Spinal cord (tissue), 9 donors: ENCODE measurements at regions not wholly inside any gene's neighbourhood (a gene's known extent, or its start where the extent isn't known, plus 50 kb on each side); places are given as distances from the start of the nearest gene placed in this dataset.

Experiments
- DNase-seq, 6 donors: peaks; one replicate each; pipeline versions ENCODE4 v3.0.0 to v3.0.0-alpha.2; 2013 to 2015; ENCODE audit warnings: low spot score in 6 of 6, low read depth in 4 of 6
- H3K27ac ChIP-seq: one replicate; pipeline ENCODE4 v1.5.1; 2013; ENCODE audit warnings: low read depth, low read length, control low read depth
- H3K27me3 ChIP-seq: one replicate; pipeline ENCODE4 v1.6.1; 2013; ENCODE audit warnings: low read length; ENCODE audit not compliant: control insufficient read depth, insufficient read depth
- H3K36me3 ChIP-seq: one replicate; pipeline ENCODE4 v1.6.1; 2013; ENCODE audit warnings: low read length; ENCODE audit not compliant: control insufficient read depth, insufficient read depth
- H3K4me1 ChIP-seq: one replicate; pipeline ENCODE4 v1.6.1; 2013; ENCODE audit warnings: low read length; ENCODE audit not compliant: control insufficient read depth, insufficient read depth
- H3K4me3 ChIP-seq: one replicate; pipeline ENCODE4 v1.5.1; 2013; ENCODE audit warnings: low read depth, low read length, control low read depth
- H3K9me3 ChIP-seq: one replicate; pipeline ENCODE4 v1.6.1; 2013; ENCODE audit warnings: low read length; ENCODE audit not compliant: control insufficient read depth, insufficient read depth
- WGBS: methylation state at CpG from one replicate; pipeline ENCODE4 v1.1.5; 2013; ENCODE audit warnings: missing lambda C conversion rate; ENCODE audit not compliant: insufficient coverage; 5-methylcytosine and 5-hydroxymethylcytosine counted together
- donor health status: healthy.

DNA sequence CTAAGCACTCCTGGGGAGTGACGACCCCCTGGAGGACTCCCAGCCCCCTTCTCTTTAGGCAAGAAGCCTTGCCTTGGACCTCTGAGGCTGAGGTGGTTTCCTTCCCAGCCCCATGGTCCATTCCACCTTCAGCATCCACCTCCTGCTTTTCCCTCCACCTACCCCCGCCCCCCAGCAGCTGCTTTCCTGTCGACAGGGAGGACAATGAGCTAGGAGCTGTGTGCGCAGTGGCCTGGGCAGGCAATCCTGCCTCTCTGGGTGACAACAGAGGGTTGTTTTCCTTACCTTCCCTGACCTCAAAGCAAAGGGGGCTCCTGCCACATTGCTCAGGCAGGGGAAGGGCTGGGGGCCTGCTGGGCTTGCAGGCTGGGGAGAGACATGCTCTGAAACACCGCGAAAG lies 123.5 kb downstream of the BCOR start:
- Histone ChIP-seq H3K9me3 (no peaks in the 10 kb centered on the region), H3K4me1 (peaks cover 7% of the 10 kb centered on the region), H3K27me3 (peaks cover 3% of the 10 kb centered on the region), H3K27ac (no peak overlapping the region), H3K4me3 (no peak overlapping the region), H3K36me3 (no peaks in the 10 kb centered on the region)
- DNase-seq, result no peak
- WGBS, result 31% methylated on average over 3 of the region's 6 CpGs

DNA sequence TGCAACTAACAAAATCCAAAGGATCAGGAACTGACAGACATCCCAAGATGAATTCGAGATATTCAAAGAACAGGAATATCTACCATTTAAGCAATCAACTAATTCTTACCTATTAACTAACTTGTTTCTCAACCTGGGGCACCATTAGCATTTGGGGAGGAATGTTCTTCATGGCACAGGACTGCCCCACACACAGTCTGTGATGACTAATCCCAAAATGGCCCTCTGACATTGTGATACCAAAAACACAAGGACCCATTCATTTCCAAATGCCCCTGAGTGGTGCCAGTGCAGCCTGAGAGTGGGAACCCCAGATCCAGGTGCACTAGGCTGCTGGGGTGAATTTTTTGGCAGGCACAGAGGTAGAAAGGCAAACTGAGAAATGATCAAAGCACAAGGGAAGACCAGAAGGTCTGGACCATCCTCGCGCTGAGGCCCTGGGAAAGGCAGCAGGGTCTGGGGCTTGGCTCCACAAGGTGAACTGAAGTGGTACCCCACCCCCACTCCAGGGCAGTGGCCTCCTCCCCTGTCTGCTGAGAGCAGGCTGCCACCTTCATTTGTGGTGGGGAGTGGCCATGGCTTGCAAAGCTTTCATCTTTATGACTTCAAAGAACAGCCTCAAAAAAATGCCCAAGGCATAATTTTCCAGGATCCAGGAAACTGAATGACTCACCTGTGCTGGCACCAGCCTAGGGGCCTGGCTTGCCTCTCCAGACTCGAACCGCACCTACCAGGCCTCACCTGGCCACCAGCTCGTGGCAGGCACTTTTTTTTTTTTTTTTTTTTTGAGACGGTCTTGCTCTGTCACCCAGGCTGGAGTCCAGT lies 122.4 kb downstream of the BCOR start:
- peaks cover 7% of the 10 kb centered on the region for H3K4me1 ChIP-seq
- no peaks in the 10 kb centered on the region for H3K27me3 ChIP-seq
- H3K36me3 ChIP-seq, result no peaks in the 10 kb centered on the region
- DNase-seq, result no peak
- H3K9me3 ChIP-seq, result no peaks in the 10 kb centered on the region
- no peak overlapping the region for H3K4me3 ChIP-seq
- 50% methylated on average over 5 of the region's 7 CpGs for WGBS
- H3K27ac ChIP-seq, result no peak overlapping the region

DNA sequence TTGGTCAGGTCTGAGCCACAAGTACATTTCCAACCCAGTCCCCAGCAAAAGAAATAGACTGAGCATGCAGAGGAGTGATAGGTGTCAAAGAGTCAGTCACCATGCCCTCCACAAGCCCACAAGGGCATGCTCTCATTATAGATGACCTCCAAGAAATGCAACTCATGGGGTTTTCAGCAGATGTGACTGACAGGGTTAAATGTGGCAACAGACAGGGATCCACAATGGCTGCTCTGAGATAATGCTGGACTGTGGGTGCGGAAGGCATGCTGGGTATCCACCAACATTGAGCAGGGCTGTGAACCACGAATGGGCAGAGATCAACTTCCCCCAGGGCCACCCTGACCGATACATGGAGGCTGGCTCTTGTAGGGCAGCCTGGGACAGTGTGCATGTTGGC lies 115.8 kb downstream of the BCOR start:
- Histone ChIP-seq H3K27me3 (peaks cover 8% of the 10 kb centered on the region), H3K4me1 (peaks cover 10% of the 10 kb centered on the region), H3K9me3 (no peaks in the 10 kb centered on the region), H3K4me3 (no peak overlapping the region), H3K27ac (no peak overlapping the region), H3K36me3 (no peaks in the 10 kb centered on the region)
- 94% methylated on average over 3 of the region's 3 CpGs for WGBS
- no peak for DNase-seq

DNA sequence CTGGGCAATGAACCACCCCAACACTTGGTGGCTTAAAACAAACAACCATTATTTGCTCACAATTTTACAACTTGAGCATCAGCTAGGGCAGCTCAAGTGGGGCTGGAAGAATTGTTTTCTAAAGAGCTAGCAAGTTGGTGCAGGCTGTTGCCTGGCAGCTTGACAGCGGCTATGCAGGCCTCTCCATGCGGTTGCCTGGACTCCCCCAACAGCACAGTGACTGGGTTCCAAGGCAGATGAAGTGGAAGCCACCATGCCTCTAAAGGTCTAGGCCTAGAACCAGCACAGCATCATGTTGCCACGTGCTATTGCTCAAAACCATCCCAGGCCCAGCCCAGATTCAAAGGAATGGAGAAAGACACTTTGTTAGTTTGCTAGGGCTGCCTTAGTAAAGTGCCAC lies 114.8 kb downstream of the BCOR start:
- no peak overlapping the region for H3K27ac ChIP-seq
- WGBS, result 60% methylated on average over 3 of the region's 3 CpGs
- H3K27me3 ChIP-seq, result peaks cover 8% of the 10 kb centered on the region

DNA sequence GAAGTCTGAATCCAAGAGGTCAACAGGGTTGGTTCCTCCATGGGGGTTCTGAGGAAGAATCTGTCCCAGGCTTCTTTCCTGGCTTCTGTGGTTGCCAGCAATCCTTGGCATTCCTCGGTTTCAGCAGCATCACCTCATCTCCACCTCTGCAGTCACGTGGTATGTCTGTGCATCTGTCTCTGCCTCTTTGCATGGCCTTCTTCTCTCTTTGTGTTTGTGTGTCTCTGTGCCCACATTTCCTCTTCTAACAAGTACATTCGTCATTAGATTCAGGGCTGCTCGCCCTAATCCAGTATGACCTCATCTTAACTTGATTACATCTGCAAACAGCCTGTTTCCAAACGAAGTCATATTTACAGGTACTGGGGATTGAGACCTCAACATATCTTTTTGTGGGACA lies 114.0 kb downstream of the BCOR start:
- Histone ChIP-seq H3K4me3 (no peak overlapping the region), H3K4me1 (peaks cover 10% of the 10 kb centered on the region), H3K27me3 (peaks cover 8% of the 10 kb centered on the region), H3K36me3 (no peaks in the 10 kb centered on the region), H3K9me3 (no peaks in the 10 kb centered on the region), H3K27ac (no peak overlapping the region)
- WGBS, result 70% methylated on average over 4 of the region's 5 CpGs
- DNase-seq, result no peak

More for the DNA sequence above, 114.8 kb downstream of the BCOR start:
- no peaks in the 10 kb centered on the region for H3K9me3 ChIP-seq
- peaks cover 10% of the 10 kb centered on the region for H3K4me1 ChIP-seq
- peak in 1 of 6 donors; percentile 45 for DNase-seq
- no peaks in the 10 kb centered on the region for H3K36me3 ChIP-seq
- H3K4me3 ChIP-seq, result no peak overlapping the region

DNA sequence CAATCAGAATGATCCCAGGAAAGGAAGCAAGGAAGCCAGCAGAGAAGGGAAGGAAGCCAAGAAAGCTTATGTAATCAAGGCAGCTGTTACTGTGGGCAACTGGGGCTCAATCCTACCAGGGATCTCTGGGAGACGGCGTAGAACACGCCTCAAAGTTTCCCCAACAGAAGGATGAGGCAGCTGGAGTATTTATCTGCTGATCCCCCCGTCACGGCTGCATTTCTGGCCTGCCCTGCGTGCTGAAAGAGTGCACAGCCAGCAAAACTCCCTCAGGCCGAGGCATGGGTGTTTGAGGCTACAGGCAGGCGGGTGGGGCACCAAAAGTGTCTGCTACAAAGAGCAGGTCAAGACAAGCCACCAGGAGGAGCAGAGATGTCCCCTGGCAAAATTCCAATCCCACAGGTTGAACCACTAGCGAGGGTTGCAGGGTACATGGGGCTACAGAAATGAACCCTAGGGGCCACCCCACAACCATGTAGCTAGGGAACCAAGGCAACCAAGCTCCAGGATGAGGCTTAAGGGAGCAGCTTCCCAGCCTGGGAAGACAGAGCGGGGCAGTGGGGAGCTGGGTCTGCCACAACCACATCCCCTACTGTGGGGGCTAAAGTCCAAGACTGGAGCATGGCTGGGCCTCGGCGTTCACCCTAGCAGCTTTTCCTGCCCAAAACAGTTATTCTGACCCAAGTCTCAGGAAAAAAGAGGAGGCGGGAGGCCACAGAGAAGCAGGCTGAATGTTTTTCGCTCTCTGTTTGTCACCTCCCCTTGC lies 113.4 kb downstream of the BCOR start:
- no peak overlapping the region for H3K27ac ChIP-seq
- no peaks in the 10 kb centered on the region for H3K9me3 ChIP-seq
- H3K27me3 ChIP-seq, result peaks cover 8% of the 10 kb centered on the region
- H3K4me3 ChIP-seq, result no peak overlapping the region
- DNase-seq, result peak in 1 of 6 donors; percentile 35
- peaks cover 10% of the 10 kb centered on the region for H3K4me1 ChIP-seq
- WGBS, result 66% methylated on average over 12 of the region's 14 CpGs
- H3K36me3 ChIP-seq, result no peaks in the 10 kb centered on the region

DNA sequence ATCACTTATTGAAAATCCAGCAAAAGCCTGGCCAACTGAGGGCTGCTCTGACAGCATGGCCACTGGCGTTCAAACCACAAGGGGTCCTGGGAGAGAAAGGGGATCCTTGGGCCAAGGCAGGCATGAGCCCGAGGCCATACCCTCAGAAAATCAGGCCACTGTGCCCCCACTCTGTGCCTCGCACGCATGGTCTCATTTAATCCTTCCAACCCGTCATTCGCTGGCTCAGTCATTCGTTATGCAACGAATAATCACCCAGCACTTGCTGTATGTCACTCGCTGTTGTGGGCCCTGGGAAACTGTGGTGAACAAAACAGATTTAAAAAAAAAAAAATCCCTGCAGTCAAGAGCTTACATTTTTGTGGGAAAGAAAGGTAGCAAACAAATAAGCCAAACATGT lies 112.7 kb downstream of the BCOR start:
- H3K4me1 ChIP-seq, result peaks cover 10% of the 10 kb centered on the region
- DNase-seq, result peak in 1 of 6 donors; percentile 44
- no peak overlapping the region for H3K27ac ChIP-seq
- WGBS, result 60% methylated on average over 8 of the region's 9 CpGs
- H3K27me3 ChIP-seq, result peaks cover 8% of the 10 kb centered on the region
- no peak overlapping the region for H3K4me3 ChIP-seq
- H3K9me3 ChIP-seq, result no peaks in the 10 kb centered on the region
- no peaks in the 10 kb centered on the region for H3K36me3 ChIP-seq

DNA sequence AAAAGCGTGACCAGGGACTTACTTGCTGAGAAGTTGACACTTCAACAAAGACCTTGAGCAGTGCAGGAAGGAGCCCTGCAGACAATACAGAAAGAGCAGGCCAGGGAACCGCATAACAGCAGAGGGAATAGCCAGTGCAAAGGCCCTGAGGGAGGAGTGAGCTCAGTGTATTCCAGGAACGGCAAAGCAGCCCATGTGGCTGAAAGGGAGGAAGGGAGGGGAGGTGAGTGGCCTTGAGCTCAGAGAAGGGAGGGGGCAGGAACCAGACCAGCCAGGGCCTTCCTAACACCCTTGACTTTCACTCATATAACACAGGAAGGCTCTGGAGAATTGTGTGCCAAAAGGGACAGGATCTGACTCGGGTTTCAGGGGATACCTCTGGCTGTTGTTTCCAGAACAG lies 112.2 kb downstream of the BCOR start:
- 30% methylated on average over 3 of the region's 4 CpGs for WGBS

DNA sequence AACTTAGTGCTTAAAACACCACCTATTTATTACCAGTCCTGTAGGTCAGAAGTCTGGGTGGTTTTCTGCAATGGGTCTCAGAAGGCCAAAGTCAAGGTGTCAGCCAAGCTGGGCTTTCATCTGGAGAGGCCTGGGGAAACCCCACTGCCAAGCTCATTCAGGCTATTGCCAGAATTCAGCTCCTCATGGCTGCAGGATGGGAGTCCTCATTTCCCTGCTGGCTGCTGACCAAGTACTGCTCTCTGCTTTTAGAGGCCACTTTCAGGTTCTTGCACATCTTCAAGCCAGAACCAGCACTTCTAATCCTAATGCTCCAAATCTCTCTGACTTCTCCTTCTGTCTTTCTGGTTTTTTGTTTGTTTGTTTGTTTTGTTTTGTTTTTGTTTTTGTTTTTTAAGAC lies 109.3 kb downstream of the BCOR start:
- H3K27ac ChIP-seq, result no peak overlapping the region
- DNase-seq, result no peak
- no peaks in the 10 kb centered on the region for H3K9me3 ChIP-seq
- H3K27me3 ChIP-seq, result peaks cover 8% of the 10 kb centered on the region
- peaks cover 10% of the 10 kb centered on the region for H3K4me1 ChIP-seq
- H3K4me3 ChIP-seq, result no peak overlapping the region
- H3K36me3 ChIP-seq, result no peaks in the 10 kb centered on the region

More for the DNA sequence above, 112.2 kb downstream of the BCOR start:
- DNase-seq, result no peak
- H3K4me1 ChIP-seq, result peaks cover 10% of the 10 kb centered on the region
- no peak overlapping the region for H3K4me3 ChIP-seq
- H3K36me3 ChIP-seq, result no peaks in the 10 kb centered on the region
- no peak overlapping the region for H3K27ac ChIP-seq
- H3K9me3 ChIP-seq, result no peaks in the 10 kb centered on the region
- peaks cover 8% of the 10 kb centered on the region for H3K27me3 ChIP-seq

DNA sequence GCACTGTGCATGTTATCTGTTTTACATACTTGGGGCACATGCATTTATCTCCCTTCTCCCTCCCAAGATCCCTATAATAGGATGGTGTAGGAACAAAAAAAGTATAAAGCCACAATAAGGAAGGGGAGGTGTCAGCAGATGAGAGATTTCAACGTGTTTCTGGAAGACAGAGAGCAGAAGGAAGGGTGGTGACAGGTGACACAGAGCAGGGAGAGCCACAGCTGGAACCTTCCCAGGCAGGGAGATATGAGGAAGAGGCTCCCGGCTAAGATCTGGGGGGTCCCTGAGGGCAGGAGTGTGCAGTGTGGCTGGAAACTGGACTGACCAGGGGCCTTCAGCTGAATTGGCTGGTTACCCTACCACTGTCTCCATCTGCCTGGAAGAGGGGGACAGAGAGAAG lies 107.4 kb downstream of the BCOR start:
- H3K36me3 ChIP-seq, result no peaks in the 10 kb centered on the region
- peaks cover 4% of the 10 kb centered on the region for H3K27me3 ChIP-seq
- 36% methylated on average over 2 of the region's 2 CpGs for WGBS
- H3K27ac ChIP-seq, result no peak overlapping the region
- no peaks in the 10 kb centered on the region for H3K9me3 ChIP-seq
- H3K4me3 ChIP-seq, result no peak overlapping the region
- DNase-seq, result no peak
- H3K4me1 ChIP-seq, result peaks cover 2% of the 10 kb centered on the region
